SK-N-MC (cell line): ENCODE measurements at regions not wholly inside any gene's neighbourhood (a gene's known extent, or its start where the extent isn't known, plus 50 kb on each side); places are given as distances from the start of the nearest gene placed in this dataset.

ENCODE experiments used
- DNase-seq: peaks from one replicate; pipeline ENCODE4 v3.0.0-alpha.2; 2011; ENCODE audit warnings: low read depth, low spot score
- H3K27ac ChIP-seq: fragments of 200-600 bp; sonication (generic); 2 replicates; pipeline ENCODE4 v1.5.1; 2016; ENCODE audit warnings: mixed run types
- H3K36me3 ChIP-seq: fragments of 200-600 bp; sonication (generic); 2 replicates; pipeline ENCODE4 v1.6.1; 2017; ENCODE audit warnings: antibody characterized with exemption, low read length, mixed read lengths; ENCODE audit not compliant: insufficient read depth
- H3K4me3 ChIP-seq: fragments of 200-600 bp; sonication (generic); 2 replicates; pipeline ENCODE4 v1.5.1; 2016
- H3K9ac ChIP-seq: fragments of 200-600 bp; sonication (generic); 2 replicates; pipeline ENCODE4 v1.8.0; 2017; ENCODE audit warnings: mixed run types, mixed read lengths; ENCODE audit not compliant: insufficient read length
- H3K9me3 ChIP-seq: fragments of 200-600 bp; sonication (generic); 2 replicates; pipeline ENCODE4 v1.6.1; 2017; ENCODE audit warnings: low read depth, mild to moderate bottlenecking, antibody characterized with exemption, low read length, moderate library complexity, mixed read lengths
- EZH2 ChIP-seq: fragments of 200-600 bp; sonication (generic); IDR thresholded peaks from one replicate; pipeline ENCODE4 v1.6.1; 2017; ENCODE audit warnings: antibody characterized with exemption
- FOXP2 ChIP-seq: optimal IDR thresholded peaks from 2 replicates; pipeline ENCODE3; 2011; ENCODE audit warnings: mild to moderate bottlenecking, moderate library complexity; ENCODE audit not compliant: insufficient read depth; ENCODE audit errors: extremely low read length, control extremely low read depth
- POLR2AphosphoS5 ChIP-seq: IDR thresholded peaks from 2 replicates; pipeline ENCODE4 v1.6.1; 2012; ENCODE audit warnings: mild to moderate bottlenecking, low read depth, low read length, borderline replicate concordance

GRCh38 chr2:16136461-16137035 is 196.2 kb downstream of the MYCN start:
- Histone ChIP-seq H3K9ac (no peak overlapping the region), H3K4me3 (no peak overlapping the region), H3K36me3 (no peaks in the 10 kb centered on the region), H3K27ac (no peak overlapping the region), H3K9me3 (no peaks in the 10 kb centered on the region)
- no peak for TF ChIP-seq POLR2AphosphoS5
- TF ChIP-seq FOXP2 = no peak
- no peak for TF ChIP-seq EZH2
- no peak for DNase-seq

- Histone ChIP-seq H3K9me3 (no peaks in the 10 kb centered on the region), H3K36me3 (no peaks in the 10 kb centered on the region)
Measured at GRCh38 chr2:16135913-16136310, 195.6 kb downstream of the MYCN start.

GRCh38 chr2:16135196-16135912 is 195.0 kb downstream of the MYCN start:
- Histone ChIP-seq H3K36me3 (no peaks in the 10 kb centered on the region), H3K27ac (no peak overlapping the region), H3K9me3 (no peaks in the 10 kb centered on the region), H3K4me3 (no peak overlapping the region), H3K9ac (no peak overlapping the region)
- no peak for TF ChIP-seq EZH2
- no peak for TF ChIP-seq POLR2AphosphoS5
- no peak for TF ChIP-seq FOXP2
- DNase-seq = no peak

More at GRCh38 chr2:16135913-16136310, 195.6 kb downstream of the MYCN start:
- no peak overlapping the region for H3K9ac ChIP-seq
- DNase-seq = no peak
- TF ChIP-seq FOXP2 (no peak), EZH2 (no peak), POLR2AphosphoS5 (no peak)
- H3K4me3 ChIP-seq = no peak overlapping the region
- H3K27ac ChIP-seq = no peak overlapping the region

- no peaks in the 10 kb centered on the region for H3K36me3 ChIP-seq
- TF ChIP-seq FOXP2 = no peak
- no peak for TF ChIP-seq POLR2AphosphoS5
- no peak for TF ChIP-seq EZH2
- H3K4me3 ChIP-seq = no peak overlapping the region
- no peaks in the 10 kb centered on the region for H3K9me3 ChIP-seq
- no peak overlapping the region for H3K27ac ChIP-seq
- no peak overlapping the region for H3K9ac ChIP-seq
- no peak for DNase-seq
Measured at GRCh38 chr2:16134436-16135165, 194.3 kb downstream of the MYCN start.

- no peak for DNase-seq
- Histone ChIP-seq H3K4me3 (no peak overlapping the region), H3K36me3 (no peaks in the 10 kb centered on the region), H3K9me3 (no peaks in the 10 kb centered on the region), H3K27ac (no peak overlapping the region), H3K9ac (no peak overlapping the region)
- no peak for TF ChIP-seq EZH2
- TF ChIP-seq FOXP2 = no peak
- TF ChIP-seq POLR2AphosphoS5 = no peak
Measured at GRCh38 chr2:16130906-16131400, 190.6 kb downstream of the MYCN start.

GRCh38 chr2:16130541-16130880 is 190.2 kb downstream of the MYCN start:
- Histone ChIP-seq H3K36me3 (no peaks in the 10 kb centered on the region), H3K9ac (no peak overlapping the region), H3K4me3 (no peak overlapping the region), H3K27ac (no peak overlapping the region), H3K9me3 (no peaks in the 10 kb centered on the region)
- TF ChIP-seq POLR2AphosphoS5 (no peak), EZH2 (no peak), FOXP2 (no peak)
- DNase-seq = no peak

- no peak overlapping the region for H3K9ac ChIP-seq
- no peak for DNase-seq
- H3K4me3 ChIP-seq = no peak overlapping the region
- H3K9me3 ChIP-seq = no peaks in the 10 kb centered on the region
- no peaks in the 10 kb centered on the region for H3K36me3 ChIP-seq
- H3K27ac ChIP-seq = no peak overlapping the region
- TF ChIP-seq EZH2 = no peak
- TF ChIP-seq FOXP2 = no peak
- TF ChIP-seq POLR2AphosphoS5 = no peak
Measured at GRCh38 chr2:16129716-16130540, 189.6 kb downstream of the MYCN start.

GRCh38 chr2:16128746-16129610 is 188.6 kb downstream of the MYCN start:
- Histone ChIP-seq H3K9ac (no peak overlapping the region), H3K9me3 (no peaks in the 10 kb centered on the region), H3K36me3 (no peaks in the 10 kb centered on the region), H3K4me3 (no peak overlapping the region), H3K27ac (no peak overlapping the region)
- DNase-seq = no peak
- TF ChIP-seq EZH2 (no peak), POLR2AphosphoS5 (no peak), FOXP2 (no peak)
